ENCODE measurements at regions not wholly inside any gene's neighbourhood (a gene's known extent, or its start where the extent isn't known, plus 50 kb on each side); places are given as distances from the start of the nearest gene placed in this dataset.

DNA sequence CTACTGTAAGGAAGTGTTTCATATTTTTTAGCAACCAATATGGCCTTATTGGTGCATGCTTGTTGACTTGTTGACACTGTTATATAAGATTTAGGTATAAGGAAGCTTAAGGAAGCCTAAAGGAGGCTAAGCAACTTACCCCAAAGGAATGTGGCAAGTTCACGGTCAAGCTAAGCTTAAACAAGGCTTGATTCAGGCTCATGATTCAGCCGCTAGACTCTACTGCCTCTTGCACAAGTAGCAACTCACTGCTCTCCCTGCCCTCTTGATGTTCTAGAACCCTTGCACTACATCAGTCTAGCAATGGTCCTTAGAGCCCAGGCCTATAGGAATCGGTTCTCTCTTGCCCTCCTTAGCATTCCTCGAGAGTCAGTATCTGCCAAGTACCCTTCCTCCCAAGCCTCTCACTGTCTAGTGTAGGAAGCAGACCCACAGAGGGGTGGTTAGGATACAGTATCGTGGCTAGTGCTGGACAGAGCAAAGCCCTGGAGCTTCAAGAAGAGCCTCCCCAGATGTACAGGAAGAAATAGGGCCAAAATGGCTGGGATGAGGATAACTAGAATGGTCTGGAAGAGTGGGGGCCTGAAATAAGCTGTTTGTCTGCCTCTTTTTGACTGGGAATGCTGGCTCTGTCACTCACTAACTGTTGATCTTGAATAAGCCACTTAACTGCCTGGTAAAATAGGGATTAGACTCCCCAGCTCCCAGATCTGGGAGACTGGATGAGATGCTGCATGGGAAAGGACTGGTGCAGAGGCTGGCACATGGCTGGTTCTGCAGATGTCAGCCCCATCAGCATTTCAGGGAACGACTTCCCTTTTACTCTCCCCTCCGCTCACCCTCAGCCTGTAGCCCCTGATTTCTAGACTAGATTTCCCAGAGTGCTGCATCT is 122.2 kb downstream of the NAV1 start:
- FAIRE-seq, result no peak

DNA sequence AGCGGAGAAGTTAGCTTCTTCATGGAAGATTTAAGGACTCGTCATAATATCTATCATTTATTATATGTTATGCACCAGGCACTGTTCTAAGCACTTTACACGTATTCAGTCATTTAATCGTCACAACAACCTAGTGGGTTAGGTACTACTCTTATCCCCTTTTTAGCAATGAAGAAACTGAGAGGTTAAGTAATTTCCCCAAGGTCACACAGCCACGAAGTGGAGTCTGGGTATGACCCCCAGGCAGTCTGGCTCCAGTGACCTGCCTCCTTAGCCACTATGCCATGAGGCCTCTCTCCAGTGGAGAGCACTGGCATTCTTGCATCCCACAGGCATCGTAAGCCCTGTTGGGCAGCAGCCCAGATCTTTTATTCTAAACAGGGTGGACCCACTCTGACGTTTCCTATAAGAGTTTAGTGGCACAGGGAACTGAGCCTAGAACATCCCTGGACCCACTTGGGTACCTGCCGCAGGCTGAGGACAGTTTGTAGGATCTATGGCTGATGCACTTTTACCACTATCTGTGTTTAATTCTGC is 123.0 kb downstream of the NAV1 start:
- no peak for FAIRE-seq

DNA sequence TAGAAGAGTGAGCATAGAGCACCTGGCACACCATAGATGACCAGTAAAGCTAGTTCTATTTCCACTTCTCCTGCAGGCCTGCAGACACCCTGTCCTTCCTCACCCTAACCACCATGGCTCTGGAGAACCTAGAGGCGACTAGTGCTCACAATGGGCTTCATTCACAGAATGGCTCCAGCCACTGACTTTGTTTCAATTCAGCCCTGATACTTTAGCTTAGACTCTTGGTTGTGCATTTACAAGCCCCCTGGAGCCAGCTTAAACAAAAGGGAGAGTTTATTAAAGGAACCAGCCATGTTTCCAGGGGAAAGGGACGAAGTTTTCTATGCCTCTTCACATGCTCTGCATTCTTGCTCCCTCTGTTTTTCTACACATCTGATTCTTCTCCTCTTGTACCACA is 123.7 kb downstream of the NAV1 start:
- FAIRE-seq, result no peak

DNA sequence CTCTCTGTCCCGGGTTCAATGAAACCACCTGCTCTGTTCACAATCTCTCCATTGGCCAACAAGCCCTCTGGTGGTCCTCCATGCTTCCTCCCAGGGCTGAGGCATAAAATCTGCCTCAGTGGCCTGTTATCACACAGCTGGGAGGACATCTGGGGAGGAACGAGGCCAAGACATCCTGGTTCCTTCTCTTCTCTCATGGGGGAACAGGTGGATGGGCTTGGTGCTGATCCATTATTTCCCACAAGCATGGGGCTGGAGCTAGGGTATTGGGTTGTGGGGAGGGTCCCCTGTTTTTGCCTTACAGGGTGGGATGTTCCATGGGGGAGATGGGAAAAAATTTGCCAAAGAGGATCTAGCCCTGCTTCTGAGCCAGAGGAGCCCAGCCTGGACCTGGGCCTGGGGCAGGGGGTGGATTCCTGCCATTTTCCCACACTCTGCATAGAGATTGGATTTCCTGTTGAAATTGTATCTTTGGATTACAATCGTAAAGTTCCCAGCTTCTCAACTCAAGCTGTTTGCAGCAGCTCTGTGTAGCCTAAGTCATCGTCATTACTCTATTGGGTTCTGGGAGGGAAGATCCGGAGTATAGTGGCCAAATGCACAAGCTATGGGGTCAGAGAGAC is 124.7 kb downstream of the NAV1 start:
- FAIRE-seq, result no peak

DNA sequence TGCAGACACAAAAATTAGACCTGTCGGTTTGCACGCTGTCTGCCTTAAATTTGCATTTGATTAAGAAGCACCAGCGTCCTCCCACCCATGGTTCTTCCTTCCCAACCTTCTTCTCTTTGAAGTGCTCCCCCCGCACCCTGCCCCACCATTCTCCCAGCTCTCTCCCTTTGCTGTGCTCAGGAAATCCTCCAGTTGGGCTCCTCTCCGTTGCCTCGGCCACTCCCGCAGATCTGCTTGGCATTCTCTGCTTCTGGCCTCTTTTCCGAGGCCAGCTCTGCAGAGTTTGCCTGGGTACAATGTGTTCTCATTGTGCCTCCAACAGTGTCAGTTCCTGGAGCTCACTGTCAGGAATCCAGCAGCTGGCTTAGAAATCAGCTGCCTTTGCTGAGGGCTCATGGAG is 126.1 kb downstream of the NAV1 start:
- no peak for FAIRE-seq

DNA sequence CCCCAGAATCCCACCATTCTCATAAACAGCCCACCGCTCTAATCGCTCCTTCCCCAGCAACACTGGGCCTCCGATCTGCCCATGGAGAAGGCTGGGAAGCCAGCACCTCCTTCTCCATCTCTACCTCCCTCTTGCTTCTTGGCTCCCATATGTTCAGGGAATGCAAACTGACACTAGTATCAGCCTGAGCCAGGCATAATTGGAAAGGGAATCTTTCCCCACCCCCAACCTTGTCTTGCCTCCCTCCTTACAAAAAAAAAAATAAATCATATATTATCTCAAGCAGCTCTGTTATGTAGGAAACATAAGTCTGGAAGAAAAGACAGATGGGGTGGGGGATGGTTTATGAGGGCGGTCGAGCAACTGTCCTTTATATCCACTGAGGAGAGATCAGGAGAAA is 127.2 kb downstream of the NAV1 start:
- no peak for FAIRE-seq

DNA sequence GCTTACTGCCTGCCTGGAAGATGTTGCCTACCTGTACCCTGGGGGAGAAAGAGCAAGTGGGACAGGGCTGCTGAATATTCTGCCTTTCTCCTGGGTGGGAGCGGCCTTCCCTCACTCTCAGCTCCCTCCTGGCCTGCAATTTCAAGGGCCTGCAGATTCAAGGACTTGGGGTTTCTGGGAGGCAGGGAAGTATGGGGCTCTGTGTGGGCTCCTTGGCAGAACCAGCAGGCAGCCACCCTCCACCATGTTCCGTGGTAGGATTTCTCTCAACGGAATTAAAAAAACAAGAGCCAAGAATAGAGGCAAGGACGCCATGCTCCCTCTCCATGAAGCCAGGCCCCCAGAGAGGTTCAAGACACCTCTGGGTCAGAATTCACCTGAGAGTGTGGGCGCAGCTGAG is 127.7 kb downstream of the NAV1 start:
- FAIRE-seq, result no peak

DNA sequence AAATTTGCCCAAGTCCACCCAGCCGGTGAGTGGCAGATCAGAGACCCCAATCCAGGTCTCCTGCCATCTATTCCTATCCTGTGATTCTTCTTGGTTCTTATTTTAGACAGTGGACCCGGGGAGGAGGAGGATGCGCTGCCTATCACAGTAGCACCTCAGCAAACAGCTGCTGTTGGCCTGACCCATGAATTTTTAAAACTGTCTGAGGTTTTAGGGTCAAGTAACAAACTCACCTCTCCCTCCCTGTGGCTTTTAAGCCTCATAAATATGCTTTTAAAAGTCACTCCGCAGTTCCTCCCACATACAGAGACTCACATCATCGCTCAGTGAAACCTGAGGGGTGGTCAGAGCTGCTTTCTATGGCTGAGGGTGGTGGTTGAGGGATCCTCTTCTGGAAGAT is 128.6 kb downstream of the NAV1 start:
- FAIRE-seq, result no peak

DNA sequence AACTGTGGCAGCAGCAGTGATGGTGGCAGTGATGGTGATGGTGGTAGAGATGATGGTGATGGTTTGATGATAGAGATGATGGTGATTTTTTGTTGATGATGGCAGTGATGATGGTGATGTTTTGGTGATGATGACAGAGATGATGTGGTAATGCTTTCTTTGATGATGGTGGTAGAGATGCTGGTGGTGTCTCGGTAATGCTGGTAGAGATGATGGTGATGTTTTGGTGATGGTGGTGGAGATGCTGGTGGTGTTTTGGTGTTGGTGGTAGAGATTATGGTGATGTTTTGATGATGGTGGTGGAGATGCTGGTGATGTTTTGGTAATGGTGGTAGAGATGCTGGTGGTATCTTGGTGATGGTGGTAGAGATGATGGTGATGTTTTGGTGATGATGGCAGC is 131.6 kb downstream of the NAV1 start:
- no peak for FAIRE-seq

DNA sequence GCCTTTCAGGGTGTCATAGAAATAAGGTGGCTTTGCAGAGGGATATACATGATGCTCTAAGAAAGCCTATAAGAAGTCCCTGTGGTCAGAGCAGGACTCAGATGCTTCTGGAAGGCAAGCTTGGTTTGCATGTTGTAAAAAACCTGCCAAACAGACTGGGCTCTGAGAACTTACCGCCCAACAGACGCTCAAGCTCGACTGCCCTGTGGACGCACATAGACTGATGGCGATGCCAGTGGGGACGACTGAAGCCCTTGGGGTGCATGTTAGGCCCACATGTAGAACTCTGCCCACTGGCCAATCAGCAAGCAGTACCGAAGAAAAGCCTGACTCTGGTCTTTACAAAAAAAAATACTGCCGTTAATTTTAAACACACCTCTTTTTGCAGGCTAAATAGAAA is 133.8 kb downstream of the NAV1 start:
- FAIRE-seq, result no peak

DNA sequence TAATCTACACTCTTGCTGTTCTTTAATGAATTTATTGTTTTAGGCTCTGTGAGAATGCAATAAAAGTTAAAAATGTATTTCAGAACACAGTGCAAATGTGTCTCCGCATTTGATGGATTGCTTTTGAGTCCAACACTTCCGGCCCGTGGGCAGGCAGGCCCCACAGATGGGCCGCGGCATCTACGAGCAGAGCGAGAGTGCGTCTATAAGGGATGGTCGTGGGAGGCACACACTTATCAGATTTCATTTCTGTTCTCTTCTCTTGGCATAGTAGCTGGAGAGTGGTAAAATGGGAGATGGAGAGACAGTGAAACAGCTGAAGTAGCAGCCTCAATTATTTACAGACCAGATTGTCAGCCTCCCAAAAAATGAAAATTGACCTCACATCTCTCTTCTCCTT is 134.2 kb downstream of the NAV1 start:
- FAIRE-seq, result no peak

DNA sequence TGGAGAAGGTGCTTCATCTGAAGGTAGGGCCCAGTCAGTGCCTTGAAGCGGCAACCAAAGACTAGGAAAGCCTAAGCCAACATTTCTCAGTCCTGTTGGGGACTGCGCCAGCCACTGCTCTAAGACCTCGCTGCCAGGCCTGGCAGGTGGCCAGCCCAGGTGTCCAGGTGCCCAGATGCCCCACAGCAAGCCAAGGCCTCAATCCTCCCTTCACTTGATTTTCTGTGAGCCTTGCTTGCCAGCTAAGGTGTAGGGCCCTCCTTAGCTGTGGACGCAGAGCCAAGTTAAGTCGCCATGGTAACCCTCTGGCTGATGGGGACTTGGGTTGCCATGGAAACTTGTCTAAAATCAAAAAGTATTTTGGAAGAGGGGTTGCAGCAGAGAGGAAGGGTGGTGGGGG is 135.0 kb downstream of the NAV1 start:
- FAIRE-seq, result no peak

DNA sequence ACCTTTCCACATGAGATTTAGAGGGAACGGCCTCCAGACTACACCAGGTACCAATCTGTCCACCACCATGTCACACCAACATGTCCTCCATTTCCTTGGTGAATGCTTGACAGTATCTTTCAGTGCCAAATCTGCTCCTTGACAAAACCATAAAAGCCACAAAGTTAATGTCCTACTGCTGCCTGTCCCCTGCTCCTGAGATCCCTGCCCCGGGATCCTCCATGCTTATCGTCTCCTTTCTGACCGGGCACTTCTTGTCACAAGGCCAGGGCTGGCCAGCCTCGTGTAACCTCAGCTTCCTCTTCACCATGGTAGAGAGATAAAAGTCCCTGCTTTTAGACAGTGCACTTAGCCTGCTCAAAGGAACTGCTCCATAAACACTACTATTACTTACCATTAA is 136.2 kb downstream of the NAV1 start:
- FAIRE-seq, result no peak

DNA sequence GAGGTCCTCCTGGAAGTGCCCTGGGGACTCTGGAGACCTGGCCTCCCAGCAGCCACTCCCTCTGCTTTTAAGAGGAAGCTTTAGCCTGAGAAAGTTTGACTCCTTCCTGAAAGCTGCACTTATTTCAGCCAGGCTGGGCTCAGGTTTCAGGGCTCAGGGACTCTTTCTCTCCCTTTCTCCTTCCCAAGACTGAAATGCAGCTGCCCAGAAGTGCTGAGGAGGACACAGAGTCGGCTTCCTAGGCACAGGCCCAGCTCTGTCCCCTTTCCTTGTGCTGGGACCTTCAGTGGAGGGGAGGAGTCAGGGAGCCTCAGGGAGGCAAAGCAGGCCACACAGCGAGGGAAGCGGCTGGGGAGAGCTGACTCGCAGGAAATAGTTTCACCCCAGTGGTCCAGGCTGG is 137.3 kb downstream of the NAV1 start:
- no peak for FAIRE-seq

DNA sequence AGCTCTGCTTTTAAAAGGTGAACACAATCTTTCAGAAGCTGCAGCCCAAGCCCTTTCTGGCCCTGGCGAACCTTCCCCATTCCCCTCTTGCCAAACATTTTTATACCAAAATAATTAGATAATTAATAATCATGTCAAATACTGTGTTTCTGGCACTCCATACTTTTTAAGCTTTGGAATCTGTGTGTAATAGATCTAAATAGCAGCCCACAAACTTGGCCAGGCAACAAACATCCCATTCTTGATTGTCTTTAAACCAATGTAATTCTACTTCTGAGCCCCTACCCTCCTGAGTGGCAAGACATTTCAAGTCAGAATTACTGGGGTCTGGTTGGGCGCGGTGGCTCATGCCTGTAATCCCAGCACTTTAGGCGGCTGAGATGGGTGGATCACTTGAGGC is 137.7 kb downstream of the NAV1 start:
- no peak for FAIRE-seq

DNA sequence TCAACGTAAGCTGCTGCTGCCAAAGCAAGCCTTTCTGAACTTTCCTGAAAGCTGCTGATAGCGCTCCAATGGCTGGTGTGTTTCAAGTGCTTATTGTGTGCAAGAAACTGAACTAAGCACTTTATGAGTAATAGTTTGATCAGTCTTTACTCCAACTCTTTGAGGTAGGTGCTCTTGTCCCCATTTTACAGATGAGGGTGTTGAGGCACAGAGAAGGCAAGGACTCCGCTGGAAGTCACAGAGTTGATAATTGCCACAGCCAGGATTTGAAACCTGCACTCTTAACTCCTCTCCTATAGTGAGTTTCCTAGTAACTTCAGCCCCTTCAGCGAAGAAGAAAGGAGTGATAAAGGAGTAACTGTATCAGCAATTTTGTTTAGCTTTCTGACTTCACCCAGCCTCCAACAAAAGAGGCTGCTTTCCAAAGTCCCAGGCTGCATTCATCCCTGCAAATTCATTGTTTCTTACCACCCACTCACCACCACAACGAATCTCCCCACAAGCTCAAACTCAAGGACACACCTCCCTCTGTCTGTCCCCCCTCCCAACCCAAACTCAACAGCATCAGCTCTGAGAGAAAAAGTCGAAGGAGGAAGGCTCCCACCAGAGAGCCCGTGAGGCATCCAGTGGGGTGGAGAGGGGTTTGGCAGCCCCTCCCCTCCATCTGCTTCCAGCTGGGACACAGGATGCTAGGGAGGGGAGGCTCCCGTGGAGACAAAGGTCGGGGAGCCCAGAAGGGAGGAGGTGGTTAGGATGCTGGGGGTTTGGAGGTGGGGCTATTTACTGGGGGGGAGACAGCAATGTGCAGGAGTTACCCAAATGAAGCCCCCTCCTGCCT is 139.6 kb downstream of the NAV1 start:
- no peak for FAIRE-seq

DNA sequence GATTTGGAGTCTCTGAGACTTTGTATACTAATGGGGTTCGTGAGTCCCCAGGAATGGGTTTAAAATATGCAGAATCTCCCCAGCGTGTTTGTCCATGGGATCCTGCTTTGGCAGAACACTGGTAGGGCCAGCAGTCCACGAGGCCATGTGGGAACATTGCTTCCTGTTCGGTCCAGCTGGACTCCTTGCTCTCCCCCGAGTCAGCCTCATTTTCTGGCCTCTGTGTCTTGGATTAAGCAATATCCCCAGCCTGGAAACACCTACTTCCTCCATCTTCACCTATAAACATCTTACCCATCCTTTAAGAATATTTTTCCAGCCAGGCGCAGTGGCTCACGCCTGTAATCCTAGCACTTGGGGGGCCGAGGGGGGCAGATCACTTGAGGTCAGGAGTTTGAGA is 142.4 kb downstream of the NAV1 start:
- no peak for FAIRE-seq

DNA sequence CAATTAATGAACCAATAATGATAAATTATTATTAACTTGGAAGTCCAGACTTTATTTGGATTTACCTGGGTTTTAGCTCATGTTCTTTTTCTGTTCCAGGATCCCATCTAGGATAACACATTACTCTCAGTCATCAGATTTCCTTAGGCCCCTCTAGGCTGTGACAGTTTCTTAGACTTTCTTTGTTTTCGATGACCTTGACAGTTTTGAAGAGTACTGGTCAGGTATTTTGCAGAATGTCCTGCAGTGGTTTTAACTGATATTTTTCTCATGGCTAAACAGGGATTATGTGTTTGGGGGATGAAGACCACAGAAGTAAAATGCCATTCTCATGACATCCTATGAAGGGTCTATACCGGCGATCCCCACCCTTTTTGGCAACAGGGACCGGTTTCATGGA is 144.0 kb downstream of the NAV1 start:
- FAIRE-seq, result no peak

DNA sequence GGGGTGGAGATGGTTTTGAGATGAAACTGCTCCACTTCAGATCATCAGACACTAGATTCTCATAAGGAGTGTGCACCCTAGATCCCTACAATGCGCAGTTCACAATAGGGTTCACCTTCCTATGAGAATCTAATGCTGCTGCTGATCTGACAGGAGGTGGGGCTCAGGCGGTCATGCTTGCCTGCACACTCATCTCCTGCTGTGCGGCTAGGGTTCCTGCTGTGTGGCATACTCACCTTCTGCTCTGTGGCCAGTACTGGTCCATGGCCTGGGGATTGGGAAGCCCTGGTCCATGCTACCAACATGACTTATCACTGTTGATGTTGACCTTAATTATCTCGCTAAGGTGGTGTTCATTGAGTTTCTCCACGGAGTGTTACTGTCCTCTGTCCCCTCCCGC is 144.5 kb downstream of the NAV1 start:
- FAIRE-seq, result no peak

DNA sequence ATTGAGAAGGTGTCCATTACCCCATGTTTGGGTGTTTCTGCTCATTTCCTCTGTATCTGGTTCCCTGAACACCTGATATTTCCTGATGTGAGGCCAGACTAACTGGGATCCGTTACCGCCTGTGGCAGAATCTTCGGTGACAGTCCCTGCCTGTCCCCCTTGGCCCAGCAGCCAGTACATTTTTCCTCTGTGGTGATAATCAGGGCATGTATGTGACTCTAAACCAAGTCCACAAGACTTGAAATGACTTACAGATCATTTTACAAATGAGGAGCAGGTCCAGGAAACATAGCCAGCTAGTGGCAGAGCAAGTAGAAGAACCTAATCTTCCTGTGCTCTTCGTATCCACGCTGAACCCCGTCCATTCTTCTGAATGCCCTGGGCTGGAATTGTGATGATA is 143.5 kb upstream of the IPO9 start:
- FAIRE-seq, result no peak

DNA sequence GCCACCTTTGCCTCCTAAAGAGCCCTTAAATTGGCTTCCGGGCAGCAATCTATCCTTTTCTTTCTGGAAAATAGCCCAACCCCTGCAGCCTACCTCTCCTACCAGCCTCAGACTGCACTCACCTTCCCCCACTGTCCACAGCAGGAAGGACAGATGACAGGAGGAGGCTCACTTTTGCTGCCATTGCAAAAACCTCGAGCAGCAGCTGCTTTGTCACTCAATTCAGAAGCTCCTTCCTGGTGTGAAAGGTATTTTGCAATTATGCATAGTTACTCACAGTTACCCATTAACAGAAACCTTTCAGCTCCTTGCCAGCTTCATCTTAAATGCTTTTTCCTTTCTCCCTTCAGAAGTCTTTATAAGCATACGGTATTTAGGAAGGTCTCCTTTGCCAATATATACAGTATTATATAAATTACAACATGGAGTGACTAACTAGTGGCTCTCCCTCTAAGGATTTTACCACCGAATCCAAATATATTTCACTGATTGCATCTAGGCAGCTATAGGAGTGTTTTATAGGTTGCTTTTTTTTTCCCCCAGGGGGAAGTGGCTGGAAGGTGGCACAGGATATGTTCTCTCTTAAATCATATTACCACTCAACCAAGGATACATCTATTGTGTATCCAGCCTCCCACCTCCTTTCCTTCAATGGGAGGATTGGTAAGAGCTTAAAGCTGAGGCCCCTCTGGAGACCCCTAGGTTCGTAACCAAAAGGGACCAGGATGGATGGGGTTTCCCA is 142.1 kb upstream of the IPO9 start:
- FAIRE-seq, result peak; percentile 94

DNA sequence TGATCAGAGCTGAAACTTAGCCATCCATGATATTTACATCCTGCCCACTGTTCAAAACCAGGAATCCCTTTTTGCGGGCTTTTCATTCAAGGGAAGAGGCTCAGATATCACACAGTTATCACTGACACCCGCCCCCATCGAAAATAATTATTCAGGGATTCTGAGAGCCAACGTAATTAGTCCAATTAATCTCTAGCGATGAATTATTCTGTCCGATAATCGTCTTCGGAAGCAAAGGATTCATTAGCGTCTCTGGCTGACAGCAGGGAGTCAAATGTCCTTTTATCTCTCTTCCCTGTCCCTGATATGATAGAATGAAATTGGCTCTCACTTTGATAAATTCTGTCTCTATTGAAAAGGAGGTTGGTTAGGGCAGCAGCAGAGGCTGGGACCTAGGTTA is 140.4 kb upstream of the IPO9 start:
- FAIRE-seq, result no peak

DNA sequence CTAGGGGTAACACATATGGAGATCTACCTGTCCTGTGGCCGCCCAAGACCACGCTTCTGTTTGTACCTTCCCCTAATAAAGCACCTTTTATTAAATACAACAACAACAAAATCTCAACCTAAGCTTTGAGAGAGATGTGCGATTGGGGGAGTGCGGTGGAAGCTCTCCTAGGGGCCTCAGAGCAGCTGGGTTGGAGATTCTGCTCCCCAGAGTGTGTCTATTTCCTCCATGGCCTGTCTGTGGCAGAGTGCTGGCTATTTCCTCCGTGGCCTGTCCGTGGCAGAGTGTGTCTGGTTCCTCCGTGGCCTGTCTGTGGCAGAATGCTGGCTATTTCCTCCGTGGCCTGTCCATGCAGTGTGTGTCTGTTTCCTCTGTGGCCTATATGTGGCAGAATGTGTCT is 139.3 kb upstream of the IPO9 start:
- FAIRE-seq, result no peak

Measured in islet of Langerhans (tissue), 1 donor.